ENCODE measurements at regions not wholly inside any gene's neighbourhood (a gene's known extent, or its start where the extent isn't known, plus 50 kb on each side); places are given as distances from the start of the nearest gene placed in this dataset.

DNA sequence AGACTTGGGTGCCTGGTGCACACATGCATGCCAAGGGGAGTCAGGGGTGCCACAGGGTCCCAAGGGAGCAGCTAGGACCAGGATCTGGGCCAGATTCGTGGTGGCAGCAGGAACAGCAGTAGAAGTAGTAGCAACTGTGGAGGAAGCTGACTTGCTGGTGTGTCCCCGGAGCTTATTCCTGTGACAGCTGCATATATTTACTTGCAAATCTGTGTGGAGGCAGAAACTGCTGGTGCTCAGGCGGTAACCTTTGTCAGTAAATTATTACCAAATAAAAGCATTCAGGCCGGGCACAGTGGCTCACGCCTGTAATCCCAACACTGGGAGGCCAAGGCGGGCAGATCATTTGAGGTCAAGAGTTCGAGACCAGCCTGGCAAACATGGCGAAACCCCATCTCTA is 67.4 kb upstream of the RAB18 start:
- H3K27ac ChIP-seq (ENCODE audit: extremely low read depth, low read depth, low read length): no peak overlapping the region
- no peaks in the 10 kb centered on the region for H3K9me3 ChIP-seq (ENCODE audit: control insufficient read depth, insufficient read depth, low read depth, low read length)
- H3K4me3 ChIP-seq (ENCODE audit: low read depth, low read length): no peak overlapping the region
- no peak for TF ChIP-seq YY2 (tag by site-specific recombination; IDR thresholded peaks at IDR 0.05)
- TF ChIP-seq TCF7L2 (IDR thresholded peaks at IDR 0.05; ENCODE audit: borderline replicate concordance, low read depth, low read length): no peak
- no peak for TF ChIP-seq ZNF555 (tag by site-specific recombination; conservative IDR thresholded peaks at IDR 0.05)
- TF ChIP-seq GLIS1 (tag by site-specific recombination; IDR thresholded peaks at IDR 0.05): no peak
- TF ChIP-seq, protein P1, sequence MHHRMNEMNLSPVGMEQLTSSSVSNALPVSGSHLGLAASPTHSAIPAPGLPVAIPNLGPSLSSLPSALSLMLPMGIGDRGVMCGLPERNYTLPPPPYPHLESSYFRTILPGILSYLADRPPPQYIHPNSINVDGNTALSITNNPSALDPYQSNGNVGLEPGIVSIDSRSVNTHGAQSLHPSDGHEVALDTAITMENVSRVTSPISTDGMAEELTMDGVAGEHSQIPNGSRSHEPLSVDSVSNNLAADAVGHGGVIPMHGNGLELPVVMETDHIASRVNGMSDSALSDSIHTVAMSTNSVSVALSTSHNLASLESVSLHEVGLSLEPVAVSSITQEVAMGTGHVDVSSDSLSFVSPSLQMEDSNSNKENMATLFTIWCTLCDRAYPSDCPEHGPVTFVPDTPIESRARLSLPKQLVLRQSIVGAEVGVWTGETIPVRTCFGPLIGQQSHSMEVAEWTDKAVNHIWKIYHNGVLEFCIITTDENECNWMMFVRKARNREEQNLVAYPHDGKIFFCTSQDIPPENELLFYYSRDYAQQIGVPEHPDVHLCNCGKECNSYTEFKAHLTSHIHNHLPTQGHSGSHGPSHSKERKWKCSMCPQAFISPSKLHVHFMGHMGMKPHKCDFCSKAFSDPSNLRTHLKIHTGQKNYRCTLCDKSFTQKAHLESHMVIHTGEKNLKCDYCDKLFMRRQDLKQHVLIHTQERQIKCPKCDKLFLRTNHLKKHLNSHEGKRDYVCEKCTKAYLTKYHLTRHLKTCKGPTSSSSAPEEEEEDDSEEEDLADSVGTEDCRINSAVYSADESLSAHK (tag by site-specific recombination; IDR thresholded peaks at IDR 0.05): no peak
- no peak for TF ChIP-seq SP7 (tag by site-specific recombination; IDR thresholded peaks at IDR 0.05)
- no peak for TF ChIP-seq KLF9 (tag by site-specific recombination; IDR thresholded peaks at IDR 0.05; ENCODE audit: low read depth)
- no peak for TF ChIP-seq ZNF292 (tag by site-specific recombination; IDR thresholded peaks at IDR 0.05; ENCODE audit: borderline replicate concordance, low read depth)
- no peak for TF ChIP-seq ZNF266 (tag by site-specific recombination; IDR thresholded peaks at IDR 0.05; ENCODE audit: low read depth)
- no peak for TF ChIP-seq ZNF138 (tag by site-specific recombination; IDR thresholded peaks at IDR 0.05; ENCODE audit: borderline replicate concordance)
- TF ChIP-seq ZNF596 (tag by site-specific recombination; IDR thresholded peaks at IDR 0.05): no peak
- no peak for TF ChIP-seq ZBTB48 (tag by site-specific recombination; IDR thresholded peaks at IDR 0.05)
- no peak for TF ChIP-seq ZNF473 (tag by site-specific recombination; IDR thresholded peaks at IDR 0.05)
- TF ChIP-seq ZNF626 (tag by site-specific recombination; IDR thresholded peaks at IDR 0.05): no peak
- TF ChIP-seq YY1 (tag by site-specific recombination; IDR thresholded peaks at IDR 0.05): no peak
- TF ChIP-seq, protein P2, sequence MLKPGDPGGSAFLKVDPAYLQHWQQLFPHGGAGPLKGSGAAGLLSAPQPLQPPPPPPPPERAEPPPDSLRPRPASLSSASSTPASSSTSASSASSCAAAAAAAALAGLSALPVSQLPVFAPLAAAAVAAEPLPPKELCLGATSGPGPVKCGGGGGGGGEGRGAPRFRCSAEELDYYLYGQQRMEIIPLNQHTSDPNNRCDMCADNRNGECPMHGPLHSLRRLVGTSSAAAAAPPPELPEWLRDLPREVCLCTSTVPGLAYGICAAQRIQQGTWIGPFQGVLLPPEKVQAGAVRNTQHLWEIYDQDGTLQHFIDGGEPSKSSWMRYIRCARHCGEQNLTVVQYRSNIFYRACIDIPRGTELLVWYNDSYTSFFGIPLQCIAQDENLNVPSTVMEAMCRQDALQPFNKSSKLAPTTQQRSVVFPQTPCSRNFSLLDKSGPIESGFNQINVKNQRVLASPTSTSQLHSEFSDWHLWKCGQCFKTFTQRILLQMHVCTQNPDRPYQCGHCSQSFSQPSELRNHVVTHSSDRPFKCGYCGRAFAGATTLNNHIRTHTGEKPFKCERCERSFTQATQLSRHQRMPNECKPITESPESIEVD (tag by site-specific recombination; IDR thresholded peaks at IDR 0.05): no peak
- TF ChIP-seq KLF10 (tag by site-specific recombination; IDR thresholded peaks at IDR 0.05): no peak
- H3K4me1 ChIP-seq (ENCODE audit: control insufficient read depth, insufficient read depth, low read length): peaks cover 5% of the 10 kb centered on the region; the same call in 1 of the 2 replicates
- CTCF ChIA-PET: interaction anchor here (0.6 to 0.7 kb wide), 2 partner anchors 10 to 128 kb away, joined by 3 to 4 read pairs; no protein-coding TSS in a partner anchor
- POLR2A ChIA-PET: no interaction called here
- no peaks in the 10 kb centered on the region for H3K36me3 ChIP-seq (ENCODE audit: control insufficient read depth in 2 of 2, insufficient read depth in 1 of 2, low read length in 2 of 2)

DNA sequence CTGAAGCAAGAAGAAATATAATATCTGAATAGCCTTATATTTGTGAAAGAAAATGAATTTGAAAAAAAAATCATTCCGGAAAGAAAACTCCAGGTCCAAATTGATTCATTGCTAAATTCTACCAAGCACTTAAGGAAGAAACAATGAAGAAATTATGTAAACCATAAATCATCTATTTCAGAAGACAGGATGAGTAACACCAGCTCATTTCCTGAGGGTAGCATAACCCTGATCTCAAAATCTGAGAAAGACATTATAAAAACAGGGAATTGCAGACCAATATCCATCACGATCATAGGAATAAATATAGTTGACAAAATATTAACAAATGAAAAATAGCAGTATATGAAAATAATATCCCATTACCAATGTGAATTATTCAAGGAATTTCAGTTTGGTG is 70.1 kb upstream of the RAB18 start:
- ChIA-PET POLR2A (no interaction called here), CTCF (interaction anchor here (0.5 kb wide), 2 partner anchors 900 to 932 kb away, joined by 3 read pairs; no protein-coding TSS in a partner anchor)
- no peak overlapping the region for H3K27ac ChIP-seq (ENCODE audit: extremely low read depth, low read depth, low read length)
- H3K9me3 ChIP-seq (ENCODE audit: control insufficient read depth, insufficient read depth, low read depth, low read length): no peaks in the 10 kb centered on the region
- H3K4me1 ChIP-seq (ENCODE audit: control insufficient read depth, insufficient read depth, low read length): no peaks in the 10 kb centered on the region
- no peaks in the 10 kb centered on the region for H3K36me3 ChIP-seq (ENCODE audit: control insufficient read depth in 2 of 2, insufficient read depth in 1 of 2, low read length in 2 of 2)
- TF ChIP-seq ZNF600 (tag by site-specific recombination; IDR thresholded peaks at IDR 0.05): no peak
- no peak for TF ChIP-seq ZNF292 (tag by site-specific recombination; IDR thresholded peaks at IDR 0.05; ENCODE audit: borderline replicate concordance, low read depth)
- no peak for TF ChIP-seq YY2 (tag by site-specific recombination; IDR thresholded peaks at IDR 0.05)
- TF ChIP-seq ZNF239 (tag by site-specific recombination; IDR thresholded peaks at IDR 0.05): no peak
- TF ChIP-seq, protein P3, sequence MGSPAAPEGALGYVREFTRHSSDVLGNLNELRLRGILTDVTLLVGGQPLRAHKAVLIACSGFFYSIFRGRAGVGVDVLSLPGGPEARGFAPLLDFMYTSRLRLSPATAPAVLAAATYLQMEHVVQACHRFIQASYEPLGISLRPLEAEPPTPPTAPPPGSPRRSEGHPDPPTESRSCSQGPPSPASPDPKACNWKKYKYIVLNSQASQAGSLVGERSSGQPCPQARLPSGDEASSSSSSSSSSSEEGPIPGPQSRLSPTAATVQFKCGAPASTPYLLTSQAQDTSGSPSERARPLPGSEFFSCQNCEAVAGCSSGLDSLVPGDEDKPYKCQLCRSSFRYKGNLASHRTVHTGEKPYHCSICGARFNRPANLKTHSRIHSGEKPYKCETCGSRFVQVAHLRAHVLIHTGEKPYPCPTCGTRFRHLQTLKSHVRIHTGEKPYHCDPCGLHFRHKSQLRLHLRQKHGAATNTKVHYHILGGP (tag by site-specific recombination; IDR thresholded peaks at IDR 0.05): no peak
- H3K4me3 ChIP-seq (ENCODE audit: low read depth, low read length): no peak overlapping the region

All from HEK293 (cell line).